Mucosa of gallbladder (tissue), 1 donor: ENCODE measurements at regions not wholly inside any gene's neighbourhood (a gene's known extent, or its start where the extent isn't known, plus 50 kb on each side); places are given as distances from the start of the nearest gene placed in this dataset.

Experiments
- DNase-seq: peaks from one replicate; pipeline ENCODE4 v3.0.0-alpha.2; 2020; ENCODE audit warnings: low spot score
- donor health status: DM: no; HTN: no; CAD: no.

GRCh38 chr22:47281126-47282106 is 519.0 kb downstream of the TBC1D22A start:
- DNase-seq: no peak

- no peak for DNase-seq
Measured at GRCh38 chr22:47280301-47280700, 517.9 kb downstream of the TBC1D22A start.

- no peak for DNase-seq
Measured at GRCh38 chr22:47279746-47280145, 517.3 kb downstream of the TBC1D22A start.

GRCh38 chr22:47279337-47279736 is 516.9 kb downstream of the TBC1D22A start:
- DNase-seq: no peak

GRCh38 chr22:47278655-47279054 is 516.2 kb downstream of the TBC1D22A start:
- DNase-seq: no peak

GRCh38 chr22:47277531-47277930 is 515.1 kb downstream of the TBC1D22A start:
- DNase-seq: no peak

GRCh38 chr22:47276991-47277390 is 514.5 kb downstream of the TBC1D22A start:
- no peak for DNase-seq

GRCh38 chr22:47276450-47276820 is 514.0 kb downstream of the TBC1D22A start:
- no peak for DNase-seq

- DNase-seq: no peak
Measured at GRCh38 chr22:47275605-47276449, 513.4 kb downstream of the TBC1D22A start.

GRCh38 chr22:47274196-47274595 is 511.7 kb downstream of the TBC1D22A start:
- DNase-seq: no peak

- no peak for DNase-seq
Measured at GRCh38 chr22:47270463-47271135, 508.1 kb downstream of the TBC1D22A start.

GRCh38 chr22:47269516-47270088 is 507.2 kb downstream of the TBC1D22A start:
- DNase-seq: no peak

- DNase-seq: no peak
Measured at GRCh38 chr22:47267513-47268282, 505.2 kb downstream of the TBC1D22A start.

- DNase-seq: no peak
Measured at GRCh38 chr22:47266329-47266728, 503.9 kb downstream of the TBC1D22A start.

GRCh38 chr22:47260551-47260950 is 498.1 kb downstream of the TBC1D22A start:
- no peak for DNase-seq

- DNase-seq: no peak
Measured at GRCh38 chr22:47259990-47260389, 497.5 kb downstream of the TBC1D22A start.

GRCh38 chr22:47259049-47259448 is 496.6 kb downstream of the TBC1D22A start:
- no peak for DNase-seq

- DNase-seq: no peak
Measured at GRCh38 chr22:47257976-47258375, 495.5 kb downstream of the TBC1D22A start.

- no peak for DNase-seq
Measured at GRCh38 chr22:47257566-47257965, 495.1 kb downstream of the TBC1D22A start.

GRCh38 chr22:47251911-47252310 is 489.5 kb downstream of the TBC1D22A start:
- no peak for DNase-seq
